ENCODE measurements at regions not wholly inside any gene's neighbourhood (a gene's known extent, or its start where the extent isn't known, plus 50 kb on each side); places are given as distances from the start of the nearest gene placed in this dataset.

- H3K27ac ChIP-seq = no peak overlapping the region
- H3K9me3 ChIP-seq = peaks cover 0 to 8% of the 10 kb centered on the region in 2 donors
- no peak for DNase-seq (ENCODE audit: low spot score in 2 of 2)
- H3K27me3 ChIP-seq = peaks cover 0 to 36% of the 10 kb centered on the region in 2 donors
- no peak overlapping the region for H3K4me3 ChIP-seq
- intact Hi-C loops (cut with DNase I; ENCODE audit: low total_unique reads) = no loop called here
- no peaks in the 10 kb centered on the region for H3K36me3 ChIP-seq
- no peaks in the 10 kb centered on the region for H3K4me1 ChIP-seq
- TF ChIP-seq POLR2A (IDR thresholded peaks at IDR 0.05) (no peak), POLR2AphosphoS5 (IDR thresholded peaks at IDR 0.05) (no peak)
Measured at GRCh38 chr18:78914249-78914935, 65.2 kb upstream of the SALL3 start.

- DNase-seq (ENCODE audit: low spot score in 2 of 2) = no peak
- intact Hi-C loops (cut with DNase I; ENCODE audit: low total_unique reads) = no loop called here
Measured at GRCh38 chr18:78915446-78916008, 64.1 kb upstream of the SALL3 start.

GRCh38 chr18:78918707-78919106 is 60.9 kb upstream of the SALL3 start:
- Histone ChIP-seq H3K27me3 (peaks cover 0 to 24% of the 10 kb centered on the region in 2 donors), H3K36me3 (no peaks in the 10 kb centered on the region), H3K9me3 (peaks cover 0 to 8% of the 10 kb centered on the region in 2 donors), H3K4me3 (no peak overlapping the region), H3K27ac (no peak overlapping the region), H3K4me1 (no peaks in the 10 kb centered on the region)
- no peak for DNase-seq (ENCODE audit: low spot score in 2 of 2)
- no peak for TF ChIP-seq POLR2AphosphoS5 (IDR thresholded peaks at IDR 0.05)
- TF ChIP-seq CTCF (IDR thresholded peaks at IDR 0.05) = no peak
- no peak for TF ChIP-seq POLR2A (IDR thresholded peaks at IDR 0.05)
- intact Hi-C loops (cut with DNase I; ENCODE audit: low total_unique reads) = no loop called here

More at GRCh38 chr18:78915446-78916008, 64.1 kb upstream of the SALL3 start:
- no peaks in the 10 kb centered on the region for H3K36me3 ChIP-seq
- H3K4me3 ChIP-seq = no peak overlapping the region
- H3K27me3 ChIP-seq = peaks cover 0 to 36% of the 10 kb centered on the region in 2 donors
- no peak overlapping the region for H3K27ac ChIP-seq
- TF ChIP-seq CTCF (IDR thresholded peaks at IDR 0.05) (no peak), POLR2A (IDR thresholded peaks at IDR 0.05) (no peak), POLR2AphosphoS5 (IDR thresholded peaks at IDR 0.05) (no peak)
- peaks cover 0 to 8% of the 10 kb centered on the region in 2 donors for H3K9me3 ChIP-seq
- no peaks in the 10 kb centered on the region for H3K4me1 ChIP-seq

- TF ChIP-seq CTCF (IDR thresholded peaks at IDR 0.05) (no peak), POLR2AphosphoS5 (IDR thresholded peaks at IDR 0.05) (no peak), POLR2A (IDR thresholded peaks at IDR 0.05) (no peak)
- Histone ChIP-seq H3K36me3 (no peaks in the 10 kb centered on the region), H3K27ac (no peak overlapping the region), H3K4me3 (no peak overlapping the region), H3K9me3 (peaks cover 0 to 5% of the 10 kb centered on the region in 2 donors), H3K27me3 (peaks cover 0 to 11% of the 10 kb centered on the region in 2 donors), H3K4me1 (no peaks in the 10 kb centered on the region)
- no peak for DNase-seq (ENCODE audit: low spot score in 2 of 2)
- intact Hi-C loops (cut with DNase I; ENCODE audit: low total_unique reads) = no loop called here
Measured at GRCh38 chr18:78919956-78920355, 59.7 kb upstream of the SALL3 start.

GRCh38 chr18:78920456-78921138 is 59.0 kb upstream of the SALL3 start:
- no peaks in the 10 kb centered on the region for H3K4me1 ChIP-seq
- peaks cover 2 to 7% of the 10 kb centered on the region in 2 donors for H3K9me3 ChIP-seq
- no peak overlapping the region for H3K27ac ChIP-seq
- intact Hi-C loops (cut with DNase I; ENCODE audit: low total_unique reads) = no loop called here
- H3K4me3 ChIP-seq = no peak overlapping the region
- H3K27me3 ChIP-seq = peaks cover 0 to 5% of the 10 kb centered on the region in 2 donors
- DNase-seq (ENCODE audit: low spot score in 2 of 2) = no peak
- no peaks in the 10 kb centered on the region for H3K36me3 ChIP-seq
- TF ChIP-seq CTCF (IDR thresholded peaks at IDR 0.05) (no peak), POLR2A (IDR thresholded peaks at IDR 0.05) (no peak), POLR2AphosphoS5 (IDR thresholded peaks at IDR 0.05) (no peak)
